Stimulated activated memory B cell treated with anti-CD40 and anti-IgM and Interleukin-4, amounts not matched to agents 10 μg/mL and 1 μg/mL and 100 μg/mL, for 72 hours (primary cell): ENCODE measurements at regions not wholly inside any gene's neighbourhood (a gene's known extent, or its start where the extent isn't known, plus 50 kb on each side); places are given as distances from the start of the nearest gene placed in this dataset.
"Not testable (repeated sequence)": the region's sequence is repeated elsewhere in the genome, so short reads cannot be mapped to it uniquely, and the experiment has no call there.

Experiments used
- ATAC-seq: fragments of 150-1000 bp; cut with Tn5 transposase; 2 replicates; pipeline ENCODE4 v1.10.0; 2021
- H3K27ac Mint-ChIP-seq: one replicate; pipeline ENCODE4 v1.8.0; 2022; ENCODE audit warnings: mild to moderate bottlenecking, mixed read lengths
- H3K27me3 Mint-ChIP-seq: one replicate; pipeline ENCODE4 v1.8.0; 2022; ENCODE audit warnings: mixed read lengths
- H3K36me3 Mint-ChIP-seq: one replicate; pipeline ENCODE4 v1.8.0; 2022; ENCODE audit warnings: mixed read lengths
- H3K4me1 Mint-ChIP-seq: one replicate; pipeline ENCODE4 v1.8.0; 2022; ENCODE audit warnings: mixed read lengths
- H3K4me3 Mint-ChIP-seq: one replicate; pipeline ENCODE4 v1.8.0; 2022; ENCODE audit warnings: mild to moderate bottlenecking, moderate library complexity, mixed read lengths
- H3K9me3 Mint-ChIP-seq: one replicate; pipeline ENCODE4 v1.8.0; 2022; ENCODE audit warnings: mixed read lengths

DNA sequence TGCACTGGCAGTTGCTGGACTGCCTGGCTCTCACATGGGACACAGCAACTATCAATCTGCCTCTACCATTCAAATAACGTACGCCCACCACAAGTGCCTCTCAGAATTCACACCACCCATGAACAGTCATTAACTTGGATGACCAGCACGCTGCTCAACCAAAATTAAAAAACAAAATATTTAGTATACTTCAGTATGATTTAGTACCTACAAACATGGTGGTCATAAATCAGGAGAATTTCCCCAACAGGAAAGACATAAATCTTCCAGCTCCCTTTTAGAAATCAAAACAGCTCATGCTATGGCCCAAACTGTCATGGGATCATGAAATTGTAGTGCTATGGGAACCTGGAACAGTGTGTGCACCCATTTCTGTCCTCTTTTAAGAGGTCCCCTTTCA is 317.4 kb upstream of the ETAA1 start:
- Mint-ChIP-seq H3K4me1 (no peaks in the 10 kb centered on the region), H3K27me3 (no peaks in the 10 kb centered on the region), H3K27ac (no peak overlapping the region), H3K4me3 (no peak overlapping the region), H3K9me3 (peaks cover 6% of the 10 kb centered on the region), H3K36me3 (no peaks in the 10 kb centered on the region)
- no peak for ATAC-seq

DNA sequence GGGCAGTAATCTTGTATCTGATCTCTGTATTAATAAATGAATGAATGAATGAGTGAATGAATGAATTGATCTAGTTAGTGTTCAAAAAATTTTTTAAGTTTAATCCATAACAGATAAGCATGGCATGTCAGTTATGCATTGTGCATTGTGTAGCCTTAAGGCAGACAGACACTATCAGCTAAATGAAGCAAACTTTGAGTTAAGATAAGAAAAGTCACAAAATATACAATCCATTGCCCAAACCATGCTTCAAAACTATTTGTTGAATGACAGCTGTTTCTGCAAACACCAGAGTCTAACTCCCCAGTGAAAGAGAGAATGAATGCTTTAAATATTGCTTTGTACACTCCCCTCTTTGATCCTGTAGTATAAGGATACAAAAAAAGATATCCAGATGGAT is 314.3 kb upstream of the ETAA1 start:
- H3K4me3 Mint-ChIP-seq, result no peak overlapping the region
- H3K9me3 Mint-ChIP-seq, result peaks cover 6% of the 10 kb centered on the region
- H3K4me1 Mint-ChIP-seq, result no peaks in the 10 kb centered on the region
- H3K36me3 Mint-ChIP-seq, result no peaks in the 10 kb centered on the region
- no peak for ATAC-seq
- H3K27ac Mint-ChIP-seq, result no peak overlapping the region
- no peaks in the 10 kb centered on the region for H3K27me3 Mint-ChIP-seq

DNA sequence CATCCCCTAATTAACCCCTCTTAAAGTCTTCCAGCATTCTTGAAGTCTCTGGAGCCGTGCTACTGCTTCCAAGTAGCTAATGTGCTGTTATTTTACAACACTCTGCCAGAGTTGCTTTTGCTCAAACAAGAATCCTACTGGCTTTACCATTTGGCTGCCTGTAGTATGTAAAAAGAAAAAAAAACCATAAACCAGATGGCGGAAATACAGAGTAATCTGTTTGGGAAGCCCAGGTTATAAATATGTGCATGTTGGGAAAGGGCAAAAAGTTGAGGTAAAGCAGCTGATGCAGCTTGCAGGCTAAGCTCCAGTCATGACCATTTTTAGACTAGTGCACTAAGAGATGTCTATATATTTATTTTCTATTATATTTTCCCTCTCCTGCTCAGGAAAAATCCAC is 313.2 kb upstream of the ETAA1 start:
- no peak overlapping the region for H3K4me3 Mint-ChIP-seq
- no peaks in the 10 kb centered on the region for H3K27me3 Mint-ChIP-seq
- no peaks in the 10 kb centered on the region for H3K36me3 Mint-ChIP-seq
- H3K4me1 Mint-ChIP-seq, result no peaks in the 10 kb centered on the region
- no peak for ATAC-seq
- no peak overlapping the region for H3K27ac Mint-ChIP-seq
- H3K9me3 Mint-ChIP-seq, result peaks cover 6% of the 10 kb centered on the region

DNA sequence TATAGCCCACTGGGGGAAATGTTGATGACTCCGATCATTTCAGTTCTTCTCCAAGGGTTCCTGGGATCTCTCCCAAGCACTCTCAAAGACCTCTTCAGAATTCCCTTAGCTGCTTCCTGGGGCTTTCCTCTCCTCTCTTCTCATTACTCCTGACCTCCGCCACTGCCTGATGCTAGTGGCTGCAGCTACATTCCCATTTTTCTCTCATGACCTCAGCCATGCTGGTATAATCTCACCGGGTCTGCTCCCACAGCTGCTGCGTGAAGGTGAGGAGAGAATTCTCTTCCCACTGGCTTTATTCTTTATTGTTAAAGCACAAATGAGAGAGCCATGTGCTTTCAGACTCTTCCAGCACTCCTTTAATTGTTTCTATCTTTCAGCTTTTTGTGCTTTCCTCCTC is 312.0 kb upstream of the ETAA1 start:
- no peaks in the 10 kb centered on the region for H3K27me3 Mint-ChIP-seq
- no peak overlapping the region for H3K27ac Mint-ChIP-seq
- H3K4me3 Mint-ChIP-seq, result no peak overlapping the region
- no peaks in the 10 kb centered on the region for H3K4me1 Mint-ChIP-seq
- no peaks in the 10 kb centered on the region for H3K36me3 Mint-ChIP-seq
- peaks cover 6% of the 10 kb centered on the region for H3K9me3 Mint-ChIP-seq
- ATAC-seq, result no peak

DNA sequence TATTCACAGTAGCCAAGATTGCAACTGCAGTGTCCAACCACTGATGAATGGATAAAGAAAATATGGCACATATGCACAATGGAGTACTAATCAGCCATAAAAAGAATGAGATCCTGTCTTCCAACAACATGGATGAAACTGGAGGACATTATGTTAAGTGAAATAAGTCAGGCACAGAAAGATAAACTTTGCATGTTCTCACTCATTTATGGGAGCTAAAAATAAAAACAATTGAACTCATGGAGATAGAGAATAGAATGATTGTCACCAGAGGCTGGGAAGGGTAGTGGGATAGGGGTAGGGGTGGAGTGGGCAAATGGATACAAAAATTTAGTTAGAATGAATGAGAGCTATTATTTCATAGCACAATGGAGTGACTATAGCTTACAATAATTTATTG is 305.5 kb upstream of the ETAA1 start:
- Mint-ChIP-seq H3K27me3 (no peaks in the 10 kb centered on the region), H3K4me3 (no peak overlapping the region), H3K27ac (no peak overlapping the region), H3K36me3 (no peaks in the 10 kb centered on the region), H3K9me3 (no peaks in the 10 kb centered on the region), H3K4me1 (no peaks in the 10 kb centered on the region)
- ATAC-seq, result no peak

DNA sequence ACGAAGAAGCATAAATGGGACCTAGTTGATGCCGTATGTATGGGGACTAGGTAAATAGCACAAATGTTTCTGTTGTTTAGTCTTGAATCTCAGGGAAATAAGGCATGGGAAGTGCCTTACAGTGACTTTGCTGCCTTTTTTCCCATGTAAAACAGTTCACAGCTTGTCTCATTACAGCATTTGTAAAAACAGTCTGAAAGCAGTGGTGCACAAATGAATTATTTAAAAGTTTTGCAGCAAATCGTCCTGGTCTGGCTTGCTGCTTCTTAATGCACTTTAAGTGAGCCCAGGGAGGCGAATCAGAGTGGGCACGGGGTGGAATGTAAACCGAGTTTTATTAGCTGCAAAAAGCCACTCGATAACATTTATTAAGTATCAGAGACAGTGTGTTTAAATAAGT is 302.0 kb upstream of the ETAA1 start:
- H3K27ac Mint-ChIP-seq, result no peak overlapping the region
- ATAC-seq, result no peak
- H3K9me3 Mint-ChIP-seq, result peaks cover 3% of the 10 kb centered on the region
- H3K4me1 Mint-ChIP-seq, result no peaks in the 10 kb centered on the region
- H3K27me3 Mint-ChIP-seq, result no peaks in the 10 kb centered on the region
- H3K36me3 Mint-ChIP-seq, result no peaks in the 10 kb centered on the region
- H3K4me3 Mint-ChIP-seq, result no peak overlapping the region

DNA sequence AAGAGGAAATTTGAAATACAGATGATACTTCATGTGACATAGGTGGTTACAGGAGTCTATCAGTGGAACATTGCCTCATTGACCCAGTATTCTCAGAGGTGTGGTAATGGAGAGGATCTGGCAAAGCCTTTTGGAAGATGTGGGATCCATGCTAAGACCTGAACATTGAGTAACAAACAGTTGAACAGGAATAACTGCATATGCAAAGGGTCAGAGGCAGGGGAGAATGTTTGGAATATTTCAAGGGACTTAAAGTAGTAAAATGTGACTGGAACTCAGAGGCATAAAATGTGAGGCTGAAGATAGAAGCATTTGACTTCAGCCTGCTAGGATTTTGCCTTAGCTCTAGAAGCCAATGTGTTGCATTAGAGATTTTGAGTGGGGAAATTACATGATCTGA is 300.2 kb upstream of the ETAA1 start:
- Mint-ChIP-seq H3K27ac (no peak overlapping the region), H3K36me3 (no peaks in the 10 kb centered on the region), H3K9me3 (peaks cover 3% of the 10 kb centered on the region), H3K4me1 (no peaks in the 10 kb centered on the region), H3K27me3 (no peaks in the 10 kb centered on the region), H3K4me3 (no peak overlapping the region)
- ATAC-seq, result no peak

DNA sequence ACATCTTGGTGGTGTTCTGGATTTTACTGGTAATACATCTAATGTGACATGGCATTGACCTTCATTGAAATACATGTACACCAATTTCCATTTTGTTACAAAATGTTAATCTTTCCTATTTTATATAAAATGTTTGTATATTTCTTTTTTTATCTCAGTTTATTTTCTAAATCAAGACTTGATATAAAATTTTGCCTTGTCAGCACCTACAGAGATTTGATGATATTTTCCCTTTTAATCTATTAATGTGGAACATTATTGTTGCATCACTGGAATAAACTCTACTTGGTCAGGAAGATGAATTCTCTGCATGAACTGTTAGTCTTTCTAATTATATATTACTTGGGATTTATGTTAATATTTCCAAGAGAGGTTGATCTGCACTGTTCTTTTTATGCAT is 294.0 kb upstream of the ETAA1 start:
- no peak overlapping the region for H3K4me3 Mint-ChIP-seq
- H3K4me1 Mint-ChIP-seq, result no peaks in the 10 kb centered on the region
- ATAC-seq, result no peak
- no peak overlapping the region for H3K27ac Mint-ChIP-seq
- H3K36me3 Mint-ChIP-seq, result no peaks in the 10 kb centered on the region
- no peaks in the 10 kb centered on the region for H3K27me3 Mint-ChIP-seq
- H3K9me3 Mint-ChIP-seq, result peaks cover 10% of the 10 kb centered on the region

DNA sequence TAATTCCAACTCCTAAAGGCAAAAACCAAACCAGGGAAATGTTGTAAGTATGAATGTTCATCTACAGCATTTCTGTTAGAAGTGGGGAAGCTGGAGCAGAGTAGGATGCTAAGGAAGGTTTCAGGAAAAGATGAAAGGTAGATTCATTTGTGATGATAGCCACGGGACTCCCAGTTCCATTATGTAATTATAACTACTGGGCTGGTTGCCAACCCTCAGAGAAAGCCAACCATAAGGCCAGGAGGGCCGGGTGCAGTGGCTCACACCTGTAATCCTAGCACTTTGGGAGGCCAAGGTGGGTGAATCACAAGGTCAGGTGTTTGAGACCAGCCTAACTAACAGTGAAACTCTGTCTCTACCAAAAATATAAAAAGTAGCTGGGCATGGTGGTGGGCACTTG is 288.9 kb upstream of the ETAA1 start:
- no peak overlapping the region for H3K4me3 Mint-ChIP-seq
- peaks cover 9% of the 10 kb centered on the region for H3K9me3 Mint-ChIP-seq

DNA sequence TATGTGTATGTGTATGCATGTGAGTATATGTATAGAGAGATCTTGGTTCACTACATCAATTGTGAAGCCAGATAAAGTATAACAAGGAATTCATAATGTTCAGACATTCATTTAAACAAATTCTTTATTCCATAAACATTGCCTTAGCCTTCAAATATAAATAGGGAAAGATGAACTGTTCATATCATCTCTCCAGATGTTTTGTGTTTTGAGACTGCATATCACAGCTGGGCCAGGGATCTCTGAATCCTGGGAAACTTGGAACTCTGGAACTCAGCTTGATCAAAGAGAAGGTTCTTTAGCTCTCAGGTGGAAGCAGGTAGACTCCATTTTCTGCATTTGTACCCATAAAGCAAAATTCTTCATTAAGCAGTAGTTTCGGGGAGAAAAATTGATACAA is 272.6 kb upstream of the ETAA1 start:
- no peak for ATAC-seq
- H3K4me1 Mint-ChIP-seq, result no peaks in the 10 kb centered on the region
- H3K4me3 Mint-ChIP-seq, result no peak overlapping the region
- no peaks in the 10 kb centered on the region for H3K27me3 Mint-ChIP-seq
- no peaks in the 10 kb centered on the region for H3K36me3 Mint-ChIP-seq
- H3K9me3 Mint-ChIP-seq, result peaks cover 7% of the 10 kb centered on the region
- no peak overlapping the region for H3K27ac Mint-ChIP-seq

More for the DNA sequence above, 288.9 kb upstream of the ETAA1 start:
- Mint-ChIP-seq H3K36me3 (no peaks in the 10 kb centered on the region), H3K27me3 (peaks cover 7% of the 10 kb centered on the region), H3K27ac (no peak overlapping the region), H3K4me1 (no peaks in the 10 kb centered on the region)
- no peak for ATAC-seq

DNA sequence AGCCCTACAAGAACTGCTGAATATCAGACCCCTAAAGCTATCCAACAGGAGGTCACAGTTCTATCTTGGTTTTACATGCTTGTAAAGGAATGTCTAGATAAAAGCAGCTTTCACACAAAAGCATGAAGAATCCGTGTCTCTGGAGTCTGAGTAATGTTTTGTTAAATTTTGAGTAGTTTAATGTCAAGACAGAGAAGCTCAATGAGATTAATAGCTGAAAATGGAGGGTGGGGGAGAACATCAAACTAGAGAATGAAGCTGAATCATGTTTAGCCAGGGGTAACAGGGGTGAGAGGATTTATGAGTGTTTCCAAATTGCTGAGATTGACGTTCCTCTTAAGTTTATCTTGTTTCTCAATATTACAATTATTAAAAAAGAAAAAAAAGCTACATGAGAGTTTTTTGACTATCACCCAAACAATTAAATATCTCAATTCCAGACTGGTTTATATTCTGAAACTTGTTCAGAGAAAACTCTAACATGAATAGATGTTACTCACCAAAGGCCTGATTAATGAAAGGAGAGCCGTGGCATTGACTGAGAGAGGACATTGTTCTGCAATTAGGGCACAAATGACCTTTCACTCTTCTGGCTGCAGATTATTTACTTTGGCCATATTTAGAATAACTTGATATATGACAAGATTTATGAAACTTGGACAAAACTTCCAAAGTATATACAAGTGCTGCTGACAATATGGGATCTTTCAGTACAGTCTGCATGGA is 266.4 kb upstream of the ETAA1 start:
- no peaks in the 10 kb centered on the region for H3K27me3 Mint-ChIP-seq
- no peaks in the 10 kb centered on the region for H3K9me3 Mint-ChIP-seq
- no peak overlapping the region for H3K4me3 Mint-ChIP-seq
- ATAC-seq, result no peak
- no peak overlapping the region for H3K27ac Mint-ChIP-seq
- H3K4me1 Mint-ChIP-seq, result no peaks in the 10 kb centered on the region
- H3K36me3 Mint-ChIP-seq, result no peaks in the 10 kb centered on the region

DNA sequence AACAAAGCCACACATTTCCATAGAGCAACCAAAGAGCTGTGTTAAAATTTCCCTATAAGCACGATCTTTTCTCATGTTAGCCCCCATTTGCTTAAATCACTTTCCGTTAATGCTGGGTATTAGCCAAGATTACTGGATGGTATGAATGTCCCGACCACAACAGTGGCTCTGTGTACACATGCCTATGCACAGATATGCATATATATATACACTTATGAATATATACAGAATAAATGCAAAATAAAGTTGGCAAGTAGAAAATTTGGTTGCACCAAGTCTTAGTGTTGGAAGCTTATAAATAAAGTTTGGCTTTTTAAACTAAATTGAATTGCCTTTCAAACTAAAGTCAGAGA is 265.9 kb upstream of the ETAA1 start:
- no peak overlapping the region for H3K27ac Mint-ChIP-seq
- no peaks in the 10 kb centered on the region for H3K36me3 Mint-ChIP-seq
- H3K9me3 Mint-ChIP-seq, result no peaks in the 10 kb centered on the region
- ATAC-seq, result no peak
- H3K27me3 Mint-ChIP-seq, result no peaks in the 10 kb centered on the region
- H3K4me1 Mint-ChIP-seq, result no peaks in the 10 kb centered on the region
- H3K4me3 Mint-ChIP-seq, result no peak overlapping the region

DNA sequence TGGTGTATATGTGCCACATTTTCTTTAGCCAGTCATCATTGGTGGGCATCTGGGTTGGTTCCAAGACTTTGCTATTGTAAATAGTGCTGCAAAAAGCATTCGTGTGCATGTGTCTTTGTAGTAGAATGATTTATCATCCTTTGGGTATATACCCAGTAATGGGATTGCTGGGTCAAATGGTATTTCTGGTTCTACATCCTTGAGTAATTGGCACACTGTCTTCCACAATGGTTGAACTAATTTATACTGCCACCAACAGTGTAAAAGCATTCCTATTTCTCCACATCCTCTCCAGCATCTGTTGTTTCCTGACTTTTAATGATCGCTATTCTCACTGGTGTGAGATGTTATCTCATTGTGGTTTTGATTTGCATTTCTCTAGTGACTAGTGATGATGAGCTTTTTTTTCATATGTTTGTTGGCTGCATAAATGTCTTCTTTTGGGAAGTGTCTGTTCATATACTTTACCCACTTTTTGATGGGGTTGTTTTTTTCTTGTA is 264.6 kb upstream of the ETAA1 start:
- not testable (repeated sequence) for H3K9me3 Mint-ChIP-seq, H3K36me3 Mint-ChIP-seq, H3K4me3 Mint-ChIP-seq, H3K27me3 Mint-ChIP-seq, ATAC-seq, H3K4me1 Mint-ChIP-seq, H3K27ac Mint-ChIP-seq

DNA sequence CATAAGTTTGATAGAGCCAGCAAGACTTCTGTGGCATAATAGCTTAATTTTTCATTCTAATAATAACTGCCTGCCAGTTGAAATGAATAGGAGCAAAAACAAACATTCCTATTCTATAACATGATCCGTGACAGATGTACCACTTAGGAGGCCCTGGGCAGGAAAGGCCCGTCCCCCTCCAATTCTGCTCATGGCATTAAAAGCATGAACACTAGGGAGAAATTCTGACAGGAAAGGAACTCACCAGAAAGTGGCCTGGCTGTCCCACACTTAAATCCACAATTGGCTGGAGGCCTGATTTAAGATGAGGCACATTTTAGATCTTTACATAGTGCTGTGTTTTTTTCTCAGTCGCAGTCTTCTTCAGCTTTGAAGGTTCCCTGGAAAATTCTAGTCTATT is 261.9 kb upstream of the ETAA1 start:
- H3K27ac Mint-ChIP-seq, result no peak overlapping the region

DNA sequence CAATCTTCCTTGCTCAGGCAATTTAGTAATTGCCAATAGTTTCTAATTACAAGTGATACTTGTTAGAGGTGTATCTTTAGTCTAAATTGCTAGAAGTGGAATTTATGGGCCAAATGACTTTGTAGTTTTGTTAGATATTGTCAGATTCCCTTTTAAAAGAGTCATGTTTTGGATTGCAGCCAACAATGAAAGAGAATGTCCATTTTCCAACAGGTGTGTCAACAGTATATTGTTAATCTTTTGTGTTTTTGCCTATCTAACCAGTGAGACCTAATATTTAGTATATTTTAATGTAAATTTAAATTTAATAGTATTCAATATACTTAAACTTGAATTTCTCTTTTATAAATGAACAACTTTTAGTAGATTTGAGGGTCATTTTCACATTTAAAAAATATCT is 259.4 kb upstream of the ETAA1 start:
- Mint-ChIP-seq H3K27ac (no peak overlapping the region), H3K4me1 (no peaks in the 10 kb centered on the region), H3K27me3 (no peaks in the 10 kb centered on the region), H3K36me3 (no peaks in the 10 kb centered on the region), H3K9me3 (no peaks in the 10 kb centered on the region), H3K4me3 (no peak overlapping the region)
- no peak for ATAC-seq

More for the DNA sequence above, 261.9 kb upstream of the ETAA1 start:
- H3K4me1 Mint-ChIP-seq, result no peaks in the 10 kb centered on the region
- H3K4me3 Mint-ChIP-seq, result no peak overlapping the region
- H3K36me3 Mint-ChIP-seq, result no peaks in the 10 kb centered on the region
- no peaks in the 10 kb centered on the region for H3K9me3 Mint-ChIP-seq
- ATAC-seq, result no peak
- no peaks in the 10 kb centered on the region for H3K27me3 Mint-ChIP-seq

DNA sequence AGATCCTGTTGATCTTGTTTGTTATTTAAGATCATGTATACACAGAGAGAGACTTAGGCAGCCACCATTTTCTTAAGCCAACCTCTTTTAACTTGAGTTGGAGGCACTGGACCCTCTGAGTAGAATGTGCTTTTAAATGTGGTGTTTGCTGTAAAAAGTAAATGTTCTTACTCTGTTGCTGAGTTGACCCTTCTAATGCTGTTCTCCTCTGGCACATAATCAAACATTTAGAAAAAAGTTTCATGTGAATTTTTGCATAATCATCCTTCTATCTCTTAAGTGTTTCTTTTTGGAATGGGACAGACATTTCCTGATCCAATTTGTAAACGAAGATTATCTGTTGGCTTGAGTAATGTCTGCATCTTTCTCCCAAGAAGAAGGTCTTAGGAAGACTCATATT is 255.1 kb upstream of the ETAA1 start:
- no peaks in the 10 kb centered on the region for H3K27me3 Mint-ChIP-seq
- no peaks in the 10 kb centered on the region for H3K36me3 Mint-ChIP-seq
- no peaks in the 10 kb centered on the region for H3K4me1 Mint-ChIP-seq
- no peaks in the 10 kb centered on the region for H3K9me3 Mint-ChIP-seq
- no peak overlapping the region for H3K4me3 Mint-ChIP-seq
- no peak overlapping the region for H3K27ac Mint-ChIP-seq
- ATAC-seq, result no peak

DNA sequence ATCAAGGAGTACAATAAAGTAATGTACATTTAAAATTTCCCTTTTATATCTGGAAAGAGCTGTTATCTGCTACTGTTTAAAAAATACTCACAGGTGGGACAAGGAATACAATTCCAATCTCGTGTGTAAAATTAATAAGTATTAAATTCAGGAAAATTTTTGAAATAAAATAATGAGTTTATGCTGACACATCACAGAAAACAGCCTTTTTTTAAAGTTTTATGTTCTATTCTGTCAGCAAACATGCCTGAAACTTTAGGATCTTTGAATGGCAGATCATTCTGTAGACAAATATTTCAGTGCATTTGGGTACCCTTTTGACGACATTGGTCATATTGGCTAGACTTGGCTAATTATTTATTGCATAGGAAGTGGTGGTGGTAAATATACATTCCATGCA is 254.4 kb upstream of the ETAA1 start:
- H3K27ac Mint-ChIP-seq, result no peak overlapping the region
- no peaks in the 10 kb centered on the region for H3K36me3 Mint-ChIP-seq
- H3K4me3 Mint-ChIP-seq, result no peak overlapping the region
- H3K4me1 Mint-ChIP-seq, result no peaks in the 10 kb centered on the region
- no peaks in the 10 kb centered on the region for H3K9me3 Mint-ChIP-seq
- no peaks in the 10 kb centered on the region for H3K27me3 Mint-ChIP-seq
- ATAC-seq, result no peak
